ENCODE measurements at regions not wholly inside any gene's neighbourhood (a gene's known extent, or its start where the extent isn't known, plus 50 kb on each side); places are given as distances from the start of the nearest gene placed in this dataset.

GRCh38 chr9:109845226-109845625 lies 65.2 kb downstream of the PALM2AKAP2 start:
- Histone ChIP-seq H3K9me3 (ENCODE audit: low read depth, low read length) (no peaks in the 10 kb centered on the region), H3K27ac (ENCODE audit: low read depth, low read length) (no peak overlapping the region), H3K27me3 (ENCODE audit: insufficient read depth, low read length) (no peaks in the 10 kb centered on the region), H3K79me2 (ENCODE audit: insufficient read depth, low read length) (no peaks in the 10 kb centered on the region), H4K20me1 (ENCODE audit: insufficient read depth, low read length) (peaks cover 22% of the 10 kb centered on the region), H3K4me2 (ENCODE audit: insufficient read depth, low read length) (no peak overlapping the region), H3K4me1 (ENCODE audit: insufficient read depth, low read length) (no peaks in the 10 kb centered on the region), H3K36me3 (ENCODE audit: insufficient read depth, low read length) (no peaks in the 10 kb centered on the region), H2AFZ (ENCODE audit: low read length) (no peak overlapping the region), H3K4me3 (ENCODE audit: insufficient read depth, low read length) (no peak overlapping the region)
- DNase-seq (ENCODE audit: insufficient read length, low spot score, missing footprints): no peak
- TF ChIP-seq CTCF (IDR thresholded peaks at IDR 0.05; ENCODE audit: extremely low read depth, low read depth, low read length): no peak

GRCh38 chr9:109846776-109847175 lies 66.8 kb downstream of the PALM2AKAP2 start:
- no peaks in the 10 kb centered on the region for H3K9me3 ChIP-seq (ENCODE audit: low read depth, low read length)
- no peak for DNase-seq (ENCODE audit: insufficient read length, low spot score, missing footprints)
- TF ChIP-seq CTCF (IDR thresholded peaks at IDR 0.05; ENCODE audit: extremely low read depth, low read depth, low read length): no peak
- H3K27ac ChIP-seq (ENCODE audit: low read depth, low read length): no peak overlapping the region
- no peaks in the 10 kb centered on the region for H3K36me3 ChIP-seq (ENCODE audit: insufficient read depth, low read length)
- no peaks in the 10 kb centered on the region for H3K4me1 ChIP-seq (ENCODE audit: insufficient read depth, low read length)
- H3K4me3 ChIP-seq (ENCODE audit: insufficient read depth, low read length): no peak overlapping the region
- no peak overlapping the region for H2AFZ ChIP-seq (ENCODE audit: low read length)
- no peak overlapping the region for H3K4me2 ChIP-seq (ENCODE audit: insufficient read depth, low read length)
- no peaks in the 10 kb centered on the region for H3K27me3 ChIP-seq (ENCODE audit: insufficient read depth, low read length)
- no peaks in the 10 kb centered on the region for H3K79me2 ChIP-seq (ENCODE audit: insufficient read depth, low read length)
- peaks cover 22% of the 10 kb centered on the region for H4K20me1 ChIP-seq (ENCODE audit: insufficient read depth, low read length)

GRCh38 chr9:109852556-109852955 lies 72.6 kb downstream of the PALM2AKAP2 start:
- H2AFZ ChIP-seq (ENCODE audit: low read length): no peak overlapping the region
- H4K20me1 ChIP-seq (ENCODE audit: insufficient read depth, low read length): peaks cover 38% of the 10 kb centered on the region
- H3K36me3 ChIP-seq (ENCODE audit: insufficient read depth, low read length): no peaks in the 10 kb centered on the region
- no peak for DNase-seq (ENCODE audit: insufficient read length, low spot score, missing footprints)
- H3K27ac ChIP-seq (ENCODE audit: low read depth, low read length): no peak overlapping the region
- peaks cover 23% of the 10 kb centered on the region for H3K79me2 ChIP-seq (ENCODE audit: insufficient read depth, low read length)
- TF ChIP-seq CTCF (IDR thresholded peaks at IDR 0.05; ENCODE audit: extremely low read depth, low read depth, low read length): no peak
- H3K4me3 ChIP-seq (ENCODE audit: insufficient read depth, low read length): no peak overlapping the region
- H3K4me2 ChIP-seq (ENCODE audit: insufficient read depth, low read length): no peak overlapping the region
- H3K4me1 ChIP-seq (ENCODE audit: insufficient read depth, low read length): no peaks in the 10 kb centered on the region
- no peaks in the 10 kb centered on the region for H3K27me3 ChIP-seq (ENCODE audit: insufficient read depth, low read length)
- no peaks in the 10 kb centered on the region for H3K9me3 ChIP-seq (ENCODE audit: low read depth, low read length)

- H4K20me1 ChIP-seq (ENCODE audit: insufficient read depth, low read length): peaks cover 28% of the 10 kb centered on the region
- no peak for TF ChIP-seq CTCF (IDR thresholded peaks at IDR 0.05; ENCODE audit: extremely low read depth, low read depth, low read length)
- H3K9me3 ChIP-seq (ENCODE audit: low read depth, low read length): no peaks in the 10 kb centered on the region
These were observed 75.5 kb downstream of the PALM2AKAP2 start for GRCh38 chr9:109855540-109855939.

More at GRCh38 chr9:109855540-109855939, 75.5 kb downstream of the PALM2AKAP2 start:
- DNase-seq (ENCODE audit: insufficient read length, low spot score, missing footprints): no peak
- H3K27ac ChIP-seq (ENCODE audit: low read depth, low read length): no peak overlapping the region
- H3K4me2 ChIP-seq (ENCODE audit: insufficient read depth, low read length): no peak overlapping the region
- no peaks in the 10 kb centered on the region for H3K4me1 ChIP-seq (ENCODE audit: insufficient read depth, low read length)
- H3K4me3 ChIP-seq (ENCODE audit: insufficient read depth, low read length): no peak overlapping the region
- no peak overlapping the region for H2AFZ ChIP-seq (ENCODE audit: low read length)
- H3K36me3 ChIP-seq (ENCODE audit: insufficient read depth, low read length): no peaks in the 10 kb centered on the region
- H3K79me2 ChIP-seq (ENCODE audit: insufficient read depth, low read length): peaks cover 31% of the 10 kb centered on the region
- no peaks in the 10 kb centered on the region for H3K27me3 ChIP-seq (ENCODE audit: insufficient read depth, low read length)
